ENCODE measurements at regions not wholly inside any gene's neighbourhood (a gene's known extent, or its start where the extent isn't known, plus 50 kb on each side); places are given as distances from the start of the nearest gene placed in this dataset.

DNA sequence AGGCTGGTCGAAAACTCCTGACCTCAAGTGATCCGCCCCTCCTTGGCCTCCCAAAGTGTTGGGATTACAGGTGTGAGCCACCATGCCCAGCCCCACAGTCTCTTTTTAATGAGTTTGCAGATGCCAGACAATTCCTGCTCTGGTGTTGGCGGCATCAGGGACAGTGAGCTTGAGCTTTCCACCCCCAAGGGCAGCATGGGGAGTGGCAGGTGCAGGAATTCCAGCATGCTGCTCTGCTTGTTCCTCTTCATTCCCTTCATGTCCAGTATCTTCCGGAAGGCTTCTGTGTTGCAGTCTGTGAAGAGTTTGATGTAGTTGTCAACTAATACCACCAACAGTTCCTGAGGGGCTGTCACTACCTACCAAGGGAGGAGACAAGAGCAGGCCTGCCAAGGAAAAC, 137.3 kb downstream of the SS18 start:
- H3K9me3 ChIP-seq (ENCODE audit: low read length): no peaks in the 10 kb centered on the region
- peak overlapping the region; percentile 44; the same call in 1 of the 2 replicates for H3K4me2 ChIP-seq (ENCODE audit: low read length)
- TF ChIP-seq EZH2 (IDR thresholded peaks at IDR 0.05; ENCODE audit: borderline replicate concordance, low read length): no peak
- TF ChIP-seq CTCF (IDR thresholded peaks at IDR 0.05; ENCODE audit: low read length): no peak

GRCh38 chr18:25950321-25950720, 140.1 kb downstream of the SS18 start:
- H3F3A ChIP-seq (ENCODE audit: insufficient read depth, low read length): no peaks in the 10 kb centered on the region
- no peak overlapping the region for H3K4me2 ChIP-seq (ENCODE audit: low read length)
- no peaks in the 10 kb centered on the region for H3K9me2 ChIP-seq (ENCODE audit: low read depth, low read length)
- H3K4me1 ChIP-seq (ENCODE audit: insufficient read depth, low read length, severe bottlenecking): no peaks in the 10 kb centered on the region
- TF ChIP-seq EZH2 (IDR thresholded peaks at IDR 0.05; ENCODE audit: borderline replicate concordance, low read length) (no peak), CTCF (IDR thresholded peaks at IDR 0.05; ENCODE audit: low read length) (no peak)
- no peak overlapping the region for H3K4me3 ChIP-seq (ENCODE audit: low read depth, low read length, poor library complexity, severe bottlenecking)
- H3K9me3 ChIP-seq (ENCODE audit: low read length): no peaks in the 10 kb centered on the region
- no peak overlapping the region for H3K9ac ChIP-seq (ENCODE audit: low read length)
- peaks cover 4% of the 10 kb centered on the region; the same call in 1 of the 2 replicates for H3K27me3 ChIP-seq (ENCODE audit: insufficient read depth, low read length)
- no peaks in the 10 kb centered on the region for H4K20me1 ChIP-seq (ENCODE audit: insufficient read depth, low read length)
- no peaks in the 10 kb centered on the region for H3K79me2 ChIP-seq (ENCODE audit: insufficient read depth, low read length)
- no peaks in the 10 kb centered on the region for H3K36me3 ChIP-seq (ENCODE audit: insufficient read depth, low read length)
- H2AFZ ChIP-seq (ENCODE audit: low read length): no peak overlapping the region
- H3K27ac ChIP-seq (ENCODE audit: low read depth, low read length, poor library complexity, severe bottlenecking): no peak overlapping the region

More for the DNA sequence above, 137.3 kb downstream of the SS18 start:
- peaks cover 4% of the 10 kb centered on the region; the same call in 1 of the 2 replicates for H3K27me3 ChIP-seq (ENCODE audit: insufficient read depth, low read length)
- no peaks in the 10 kb centered on the region for H3F3A ChIP-seq (ENCODE audit: insufficient read depth, low read length)
- 0 out of 2 replicates have a peak overlapping the region, but pooled peaks have one; percentile 48 for H2AFZ ChIP-seq (ENCODE audit: low read length)
- no peaks in the 10 kb centered on the region for H3K79me2 ChIP-seq (ENCODE audit: insufficient read depth, low read length)
- no peaks in the 10 kb centered on the region for H3K9me2 ChIP-seq (ENCODE audit: low read depth, low read length)
- no peak overlapping the region for H3K27ac ChIP-seq (ENCODE audit: low read depth, low read length, poor library complexity, severe bottlenecking)
- H4K20me1 ChIP-seq (ENCODE audit: insufficient read depth, low read length): no peaks in the 10 kb centered on the region
- peak overlapping the region; percentile 18 for H3K4me3 ChIP-seq (ENCODE audit: low read depth, low read length, poor library complexity, severe bottlenecking)
- no peaks in the 10 kb centered on the region for H3K4me1 ChIP-seq (ENCODE audit: insufficient read depth, low read length, severe bottlenecking)
- H3K36me3 ChIP-seq (ENCODE audit: insufficient read depth, low read length): no peaks in the 10 kb centered on the region
- H3K9ac ChIP-seq (ENCODE audit: low read length): no peak overlapping the region

DNA sequence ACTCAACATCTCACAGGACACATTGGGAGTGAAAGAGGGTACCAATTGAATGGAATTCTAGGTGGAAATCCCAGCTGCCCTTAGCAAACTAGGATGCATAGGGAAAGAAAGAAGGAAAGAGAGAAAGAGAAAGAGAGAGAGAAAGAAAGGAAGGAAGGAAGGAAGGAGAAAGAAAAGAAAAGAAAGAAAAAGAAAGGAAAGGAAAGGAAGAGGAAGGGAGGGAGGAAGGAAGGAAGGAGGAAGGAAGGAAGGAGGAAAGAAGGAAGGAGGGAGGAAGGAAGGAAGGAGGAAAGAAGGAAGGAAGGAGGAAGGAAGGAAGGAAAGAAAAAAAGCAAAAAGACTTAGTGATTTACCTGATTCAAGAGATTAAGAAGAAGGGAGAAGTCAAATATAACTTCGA, 143.9 kb downstream of the SS18 start:
- TF ChIP-seq EZH2 (IDR thresholded peaks at IDR 0.05; ENCODE audit: borderline replicate concordance, low read length): no peak
- no peak for TF ChIP-seq CTCF (IDR thresholded peaks at IDR 0.05; ENCODE audit: low read length)

More for the DNA sequence above, 143.9 kb downstream of the SS18 start:
- Histone ChIP-seq H3K9me3 (ENCODE audit: low read length) (no peaks in the 10 kb centered on the region), H3K36me3 (ENCODE audit: insufficient read depth, low read length) (no peaks in the 10 kb centered on the region), H3K79me2 (ENCODE audit: insufficient read depth, low read length) (no peaks in the 10 kb centered on the region), H3K9ac (ENCODE audit: low read length) (no peak overlapping the region), H4K20me1 (ENCODE audit: insufficient read depth, low read length) (no peaks in the 10 kb centered on the region), H2AFZ (ENCODE audit: low read length) (no peak overlapping the region), H3K4me2 (ENCODE audit: low read length) (no peak overlapping the region), H3F3A (ENCODE audit: insufficient read depth, low read length) (no peaks in the 10 kb centered on the region), H3K4me1 (ENCODE audit: insufficient read depth, low read length, severe bottlenecking) (no peaks in the 10 kb centered on the region), H3K27ac (ENCODE audit: low read depth, low read length, poor library complexity, severe bottlenecking) (no peak overlapping the region), H3K9me2 (ENCODE audit: low read depth, low read length) (no peaks in the 10 kb centered on the region), H3K4me3 (ENCODE audit: low read depth, low read length, poor library complexity, severe bottlenecking) (no peak overlapping the region), H3K27me3 (ENCODE audit: insufficient read depth, low read length) (peaks cover 4% of the 10 kb centered on the region; the same call in 1 of the 2 replicates)

Data from OCI-LY1 (cell line).